BLaER1 treated with 17β-estradiol and CSF1 and Interleukin-3, amounts not matched to agents 10 nM and 100 nM (cell line): ENCODE measurements at regions not wholly inside any gene's neighbourhood (a gene's known extent, or its start where the extent isn't known, plus 50 kb on each side); places are given as distances from the start of the nearest gene placed in this dataset.
"Not testable (repeated sequence)": the region's sequence is repeated elsewhere in the genome, so short reads cannot be mapped to it uniquely, and the experiment has no call there.

Experiments
- H3K27ac ChIP-seq, 11 experiments: shearing (Covaris generic); formaldehyde crosslinking; 2 replicates each; pipeline ENCODE4 v1.8.1; 2022
- H3K27me3 ChIP-seq, 11 experiments: shearing (Covaris generic); formaldehyde crosslinking; 2 replicates each; pipeline ENCODE4 v1.8.1; 2022
- H3K36me3 ChIP-seq, 11 experiments: shearing (Covaris generic); formaldehyde crosslinking; 2 replicates each; pipeline ENCODE4 v1.8.1; 2022
- H3K4me1 ChIP-seq, 10 experiments: shearing (Covaris generic); formaldehyde crosslinking; 2 replicates each; pipeline ENCODE4 v1.8.1; 2022
- H3K4me2 ChIP-seq, 11 experiments: shearing (Covaris generic); formaldehyde crosslinking; 2 replicates each; pipeline ENCODE4 v1.8.1; 2022
- H3K4me3 ChIP-seq, 10 experiments: shearing (Covaris generic); formaldehyde crosslinking; 2 replicates each; pipeline ENCODE4 v1.8.1; 2022
- H3K9ac ChIP-seq, 11 experiments: shearing (Covaris generic); formaldehyde crosslinking; 2 replicates each; pipeline ENCODE4 v1.8.1; 2022
- H3K9me3 ChIP-seq, 11 experiments: shearing (Covaris generic); formaldehyde crosslinking; replicated peaks in 1 of 11; 2 replicates each; pipeline ENCODE4 v1.8.1; 2022
- H4K20me1 ChIP-seq, 11 experiments: shearing (Covaris generic); formaldehyde crosslinking; 2 replicates each; pipeline ENCODE4 v1.8.1; 2022
- Cebpa-rat ChIP-seq, 11 experiments: shearing (Covaris generic); IDR thresholded peaks; 2 replicates each; pipeline ENCODE4 v1.8.1; 2022

GRCh38 chr12:46983959-46984841 lies 95.2 kb upstream of the PCED1B start:
- Histone ChIP-seq H3K9me3 (peaks cover 0 to 4% (median 2%) of the 10 kb centered on the region in 11 experiments; a peak in 7 of 22 replicates), H3K27me3 (no peaks in the 10 kb centered on the region), H3K36me3 (no peaks in the 10 kb centered on the region), H3K9ac (no peak overlapping the region), H3K4me1 (peaks cover 0 to 19% (median 0%) of the 10 kb centered on the region in 10 experiments; a peak in 6 of 20 replicates), H4K20me1 (no peaks in the 10 kb centered on the region), H3K27ac (no peak overlapping the region), H3K4me2 (no peak overlapping the region), H3K4me3 (no peak overlapping the region)
- TF ChIP-seq Cebpa-rat (IDR thresholded peaks at IDR 0.05): no peak

GRCh38 chr12:46985816-46986215 lies 93.6 kb upstream of the PCED1B start:
- Histone ChIP-seq H3K9ac (no peak overlapping the region), H3K9me3 (peaks cover 0 to 16% (median 10%) of the 10 kb centered on the region in 11 experiments; a peak in 11 of 22 replicates), H3K27ac (no peak overlapping the region), H3K4me3 (no peak overlapping the region), H3K27me3 (no peaks in the 10 kb centered on the region), H3K36me3 (no peaks in the 10 kb centered on the region), H3K4me1 (peaks cover 0 to 19% (median 0%) of the 10 kb centered on the region in 10 experiments; a peak in 6 of 20 replicates), H3K4me2 (peak overlapping the region in 2 of 11 experiments; percentile 66 to 70; a peak in 4 of 22 replicates), H4K20me1 (no peaks in the 10 kb centered on the region)
- no peak for TF ChIP-seq Cebpa-rat (IDR thresholded peaks at IDR 0.05)

- peaks cover 6 to 30% (median 22%) of the 10 kb centered on the region in 11 experiments; a peak in 15 of 22 replicates for H3K9me3 ChIP-seq
- H3K4me2 ChIP-seq, H3K9ac ChIP-seq, H3K36me3 ChIP-seq, H4K20me1 ChIP-seq, H3K27ac ChIP-seq, H3K27me3 ChIP-seq, H3K4me3 ChIP-seq: not testable (repeated sequence)
- peaks cover 0 to 19% (median 0%) of the 10 kb centered on the region in 10 experiments; a peak in 6 of 20 replicates for H3K4me1 ChIP-seq
These were observed 91.3 kb upstream of the PCED1B start for GRCh38 chr12:46988122-46988521.

- H3K4me2 ChIP-seq: no peak overlapping the region
- H3K36me3 ChIP-seq: no peaks in the 10 kb centered on the region
- TF ChIP-seq Cebpa-rat (IDR thresholded peaks at IDR 0.05): no peak
- no peaks in the 10 kb centered on the region for H3K27me3 ChIP-seq
- H4K20me1 ChIP-seq: no peaks in the 10 kb centered on the region
- no peak overlapping the region for H3K27ac ChIP-seq
- no peak overlapping the region for H3K4me3 ChIP-seq
- peaks cover 0 to 19% (median 0%) of the 10 kb centered on the region in 10 experiments; a peak in 6 of 20 replicates for H3K4me1 ChIP-seq
- H3K9ac ChIP-seq: no peak overlapping the region
- peaks cover 6 to 30% (median 22%) of the 10 kb centered on the region in 11 experiments; a peak in 15 of 22 replicates for H3K9me3 ChIP-seq
These were observed 89.2 kb upstream of the PCED1B start for GRCh38 chr12:46990211-46990610.

GRCh38 chr12:46992051-46992450 lies 87.4 kb upstream of the PCED1B start:
- H3K4me2 ChIP-seq, H3K27ac ChIP-seq, H3K4me3 ChIP-seq, H3K27me3 ChIP-seq, H3K36me3 ChIP-seq, H3K4me1 ChIP-seq, H4K20me1 ChIP-seq, H3K9ac ChIP-seq: not testable (repeated sequence)
- peaks cover 6 to 30% (median 22%) of the 10 kb centered on the region in 11 experiments; a peak in 16 of 22 replicates for H3K9me3 ChIP-seq

GRCh38 chr12:46998811-46999368 lies 80.5 kb upstream of the PCED1B start:
- no peaks in the 10 kb centered on the region for H4K20me1 ChIP-seq
- no peak for TF ChIP-seq Cebpa-rat (IDR thresholded peaks at IDR 0.05)
- H3K4me3 ChIP-seq: no peak overlapping the region
- H3K4me1 ChIP-seq: no peaks in the 10 kb centered on the region
- H3K4me2 ChIP-seq: no peak overlapping the region
- no peaks in the 10 kb centered on the region for H3K27me3 ChIP-seq
- no peak overlapping the region for H3K27ac ChIP-seq
- H3K9ac ChIP-seq: no peak overlapping the region
- H3K9me3 ChIP-seq: peaks cover 0 to 5% (median 0%) of the 10 kb centered on the region in 11 experiments; a peak in 3 of 22 replicates
- no peaks in the 10 kb centered on the region for H3K36me3 ChIP-seq

- Histone ChIP-seq H3K4me1 (no peaks in the 10 kb centered on the region), H3K4me2 (no peak overlapping the region), H3K27ac (no peak overlapping the region), H3K27me3 (no peaks in the 10 kb centered on the region), H3K9ac (no peak overlapping the region), H3K9me3 (no peaks in the 10 kb centered on the region; a peak in 1 of 22 replicates), H3K36me3 (no peaks in the 10 kb centered on the region), H3K4me3 (no peak overlapping the region), H4K20me1 (no peaks in the 10 kb centered on the region)
- no peak for TF ChIP-seq Cebpa-rat (IDR thresholded peaks at IDR 0.05)
These were observed 74.8 kb upstream of the PCED1B start for GRCh38 chr12:47004634-47005033.

GRCh38 chr12:47007048-47007447 lies 72.4 kb upstream of the PCED1B start:
- H3K4me1 ChIP-seq: no peaks in the 10 kb centered on the region
- no peak overlapping the region for H3K9ac ChIP-seq
- no peaks in the 10 kb centered on the region for H3K36me3 ChIP-seq
- no peaks in the 10 kb centered on the region for H4K20me1 ChIP-seq
- H3K27me3 ChIP-seq: no peaks in the 10 kb centered on the region
- H3K4me3 ChIP-seq: no peak overlapping the region
- no peak for TF ChIP-seq Cebpa-rat (IDR thresholded peaks at IDR 0.05)
- H3K27ac ChIP-seq: no peak overlapping the region
- no peak overlapping the region for H3K4me2 ChIP-seq
- H3K9me3 ChIP-seq: peaks cover 0 to 5% (median 0%) of the 10 kb centered on the region in 11 experiments; a peak in 3 of 22 replicates

GRCh38 chr12:47012552-47012951 lies 66.9 kb upstream of the PCED1B start:
- no peaks in the 10 kb centered on the region for H4K20me1 ChIP-seq
- H3K4me1 ChIP-seq: peaks cover 0 to 38% (median 7%) of the 10 kb centered on the region in 10 experiments; a peak in 10 of 20 replicates
- H3K4me3 ChIP-seq: no peak overlapping the region
- H3K27ac ChIP-seq: no peak overlapping the region
- H3K4me2 ChIP-seq: no peak overlapping the region
- no peak overlapping the region for H3K9ac ChIP-seq
- peaks cover 0 to 5% (median 0%) of the 10 kb centered on the region in 11 experiments; a peak in 2 of 22 replicates for H3K9me3 ChIP-seq
- TF ChIP-seq Cebpa-rat (IDR thresholded peaks at IDR 0.05): no peak
- no peaks in the 10 kb centered on the region for H3K27me3 ChIP-seq
- H3K36me3 ChIP-seq: no peaks in the 10 kb centered on the region
